NCI-H2196 (cell line): ENCODE measurements at regions not wholly inside any gene's neighbourhood (a gene's known extent, or its start where the extent isn't known, plus 50 kb on each side); places are given as distances from the start of the nearest gene placed in this dataset.
"Not testable (repeated sequence)": the region's sequence is repeated elsewhere in the genome, so short reads cannot be mapped to it uniquely, and the experiment has no call there.

Experiments used
- DNase-seq: peaks from one replicate; lab custom pipeline; 2025; ENCODE audit not compliant: unreplicated experiment; lab: John Stamatoyannopoulos, UW

GRCh38 chr16:48057048-48057447 lies 98.7 kb downstream of the ABCC12 start:
- no peak for DNase-seq

GRCh38 chr16:48054881-48055601 lies 100.8 kb downstream of the ABCC12 start:
- DNase-seq: peak; percentile 14

- no peak for DNase-seq
Observed at GRCh38 chr16:48053418-48053745, 102.4 kb downstream of the ABCC12 start.

GRCh38 chr16:48052731-48053417 lies 102.9 kb downstream of the ABCC12 start:
- no peak for DNase-seq

GRCh38 chr16:48050871-48051270 lies 104.9 kb downstream of the ABCC12 start:
- no peak for DNase-seq

GRCh38 chr16:48049847-48050246 lies 105.9 kb downstream of the ABCC12 start:
- DNase-seq: no peak

- no peak for DNase-seq
Observed at GRCh38 chr16:48047720-48048119, 108.1 kb downstream of the ABCC12 start.

GRCh38 chr16:48047241-48047640 lies 108.6 kb downstream of the ABCC12 start:
- DNase-seq: no peak

GRCh38 chr16:48044117-48044516 lies 111.7 kb downstream of the ABCC12 start:
- DNase-seq: no peak

GRCh38 chr16:48041981-48042421 lies 113.8 kb downstream of the ABCC12 start:
- DNase-seq: no peak

GRCh38 chr16:48035142-48035541 lies 120.7 kb downstream of the ABCC12 start:
- no peak for DNase-seq

- DNase-seq: no peak
Observed at GRCh38 chr16:48030926-48031325, 124.9 kb downstream of the ABCC12 start.

GRCh38 chr16:48029768-48030167 lies 126.0 kb downstream of the ABCC12 start:
- no peak for DNase-seq

GRCh38 chr16:48025359-48025758 lies 130.4 kb downstream of the ABCC12 start:
- no peak for DNase-seq

GRCh38 chr16:48024042-48024441 lies 131.8 kb downstream of the ABCC12 start:
- DNase-seq: no peak

GRCh38 chr16:48022496-48022895 lies 133.3 kb downstream of the ABCC12 start:
- DNase-seq: no peak

- DNase-seq: not testable (repeated sequence)
Observed at GRCh38 chr16:48020617-48021016, 135.2 kb downstream of the ABCC12 start.

GRCh38 chr16:48014349-48015135 lies 141.3 kb downstream of the ABCC12 start:
- no peak for DNase-seq

- DNase-seq: no peak
Observed at GRCh38 chr16:48013491-48013901, 142.3 kb downstream of the ABCC12 start.

- DNase-seq: no peak
Observed at GRCh38 chr16:48011878-48012658, 143.7 kb downstream of the ABCC12 start.

GRCh38 chr16:48011466-48011865 lies 144.3 kb downstream of the ABCC12 start:
- no peak for DNase-seq
